HG03135 (cell line): ENCODE measurements at regions not wholly inside any gene's neighbourhood (a gene's known extent, or its start where the extent isn't known, plus 50 kb on each side); places are given as distances from the start of the nearest gene placed in this dataset.

Experiments used
- ATAC-seq: cut with Tn5 transposase; IDR thresholded peaks from one replicate; pipeline ENCODE4 v1.9.1; 2021; ENCODE audit warnings: mild to moderate bottlenecking, moderate library complexity; ENCODE audit not compliant: unreplicated experiment

DNA sequence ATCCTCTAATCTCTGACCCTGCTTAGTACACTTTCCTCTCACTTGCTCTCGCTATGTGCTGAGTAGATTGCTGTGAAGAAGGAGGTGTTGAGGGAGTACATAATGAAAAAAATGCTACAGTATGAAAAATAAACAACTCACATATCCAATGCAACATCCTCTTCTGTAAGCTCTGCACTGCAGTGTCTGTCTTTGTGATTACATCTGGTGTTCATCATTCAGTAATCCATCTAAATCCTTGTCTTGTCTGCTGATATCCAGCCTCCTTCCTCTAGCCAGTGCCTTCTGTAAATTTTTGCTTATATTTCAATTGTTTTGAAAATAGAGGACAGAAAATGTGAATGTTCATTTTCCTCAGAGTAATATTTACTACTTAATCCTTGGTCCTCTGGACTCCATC is 57.4 kb upstream of the CDH12 start:
- no peak for ATAC-seq

GRCh38 chr5:22908586-22908985 is 55.4 kb upstream of the CDH12 start:
- no peak for ATAC-seq

DNA sequence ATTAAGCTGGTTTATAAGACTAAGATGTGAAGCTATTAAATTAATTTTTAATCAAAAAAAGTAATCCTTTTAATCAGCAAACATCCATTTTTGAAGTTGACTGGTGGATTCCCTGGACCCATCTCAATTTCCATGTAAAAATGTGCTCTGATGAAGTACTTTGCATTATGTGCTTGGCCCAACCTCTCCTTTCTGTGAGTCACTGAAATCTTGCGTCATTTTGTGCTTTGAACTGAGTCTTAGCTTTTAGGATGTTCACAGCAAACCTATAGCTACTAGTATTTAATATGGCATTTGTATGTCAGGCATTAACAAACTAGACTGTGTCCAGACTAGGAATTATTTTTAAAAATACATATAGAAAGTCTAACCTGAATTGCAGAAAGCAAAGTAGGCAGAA is 55.0 kb upstream of the CDH12 start:
- ATAC-seq = no peak
